ENCODE measurements at regions not wholly inside any gene's neighbourhood (a gene's known extent, or its start where the extent isn't known, plus 50 kb on each side); places are given as distances from the start of the nearest gene placed in this dataset.

DNA sequence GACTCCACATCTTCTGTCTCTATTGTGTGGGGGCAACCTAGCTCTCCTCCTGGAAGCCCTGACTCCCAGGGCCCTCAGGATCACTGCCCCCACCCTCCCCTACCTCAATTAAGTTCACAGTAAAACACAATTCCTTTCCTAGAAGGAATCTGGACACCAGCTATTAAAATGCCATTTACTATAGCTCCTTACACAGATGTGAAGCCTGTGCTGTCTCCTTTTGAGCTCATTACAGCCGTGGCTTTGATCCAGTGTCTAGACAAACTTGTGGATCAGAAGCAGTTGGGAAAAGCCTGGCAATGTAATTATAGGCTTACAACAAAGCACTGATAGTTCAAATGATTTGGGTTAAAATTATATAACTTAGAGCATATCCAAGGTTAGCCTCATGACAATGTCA is 107.0 kb upstream of the SMIM23 start:
- H3K4me1 Mint-ChIP-seq (ENCODE audit: low read depth) = peaks cover 22% of the 10 kb centered on the region
- no peak overlapping the region for H3K4me3 Mint-ChIP-seq (ENCODE audit: unreplicated experiment)
- no peak for DNase-seq (ENCODE audit: low spot score)
- H3K27me3 Mint-ChIP-seq (ENCODE audit: low read depth) = peaks cover 11% of the 10 kb centered on the region
- no peaks in the 10 kb centered on the region for H3K36me3 Mint-ChIP-seq (ENCODE audit: low read depth)
- peaks cover 5% of the 10 kb centered on the region for H3K9me3 Mint-ChIP-seq (ENCODE audit: low read depth)
- no peak overlapping the region for H3K27ac Mint-ChIP-seq (ENCODE audit: unreplicated experiment)
- TF ChIP-seq, protein P1, sequence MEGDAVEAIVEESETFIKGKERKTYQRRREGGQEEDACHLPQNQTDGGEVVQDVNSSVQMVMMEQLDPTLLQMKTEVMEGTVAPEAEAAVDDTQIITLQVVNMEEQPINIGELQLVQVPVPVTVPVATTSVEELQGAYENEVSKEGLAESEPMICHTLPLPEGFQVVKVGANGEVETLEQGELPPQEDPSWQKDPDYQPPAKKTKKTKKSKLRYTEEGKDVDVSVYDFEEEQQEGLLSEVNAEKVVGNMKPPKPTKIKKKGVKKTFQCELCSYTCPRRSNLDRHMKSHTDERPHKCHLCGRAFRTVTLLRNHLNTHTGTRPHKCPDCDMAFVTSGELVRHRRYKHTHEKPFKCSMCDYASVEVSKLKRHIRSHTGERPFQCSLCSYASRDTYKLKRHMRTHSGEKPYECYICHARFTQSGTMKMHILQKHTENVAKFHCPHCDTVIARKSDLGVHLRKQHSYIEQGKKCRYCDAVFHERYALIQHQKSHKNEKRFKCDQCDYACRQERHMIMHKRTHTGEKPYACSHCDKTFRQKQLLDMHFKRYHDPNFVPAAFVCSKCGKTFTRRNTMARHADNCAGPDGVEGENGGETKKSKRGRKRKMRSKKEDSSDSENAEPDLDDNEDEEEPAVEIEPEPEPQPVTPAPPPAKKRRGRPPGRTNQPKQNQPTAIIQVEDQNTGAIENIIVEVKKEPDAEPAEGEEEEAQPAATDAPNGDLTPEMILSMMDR (IDR thresholded peaks at IDR 0.05) = no peak

DNA sequence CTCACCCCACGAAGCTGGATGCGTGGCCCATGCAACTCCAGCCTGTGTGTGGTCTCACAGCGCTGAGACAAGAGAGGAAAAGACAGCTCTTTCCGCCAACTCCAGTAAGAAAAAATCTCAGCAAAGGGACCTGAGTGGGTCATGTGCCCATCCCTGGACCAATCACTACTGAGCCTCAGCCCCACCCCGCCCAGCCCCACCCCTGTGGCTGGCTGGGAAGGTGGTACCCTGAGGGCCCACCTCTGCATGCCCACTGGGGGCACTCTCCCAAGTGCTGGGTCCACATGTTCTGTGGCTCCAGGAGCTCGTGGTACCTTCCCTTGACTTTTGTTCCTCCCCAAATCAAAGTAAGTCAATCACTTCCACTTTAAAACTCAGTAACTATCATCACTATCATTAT is 105.1 kb upstream of the SMIM23 start:
- TF ChIP-seq, protein P1 (IDR thresholded peaks at IDR 0.05) = no peak
- Mint-ChIP-seq H3K4me3 (ENCODE audit: unreplicated experiment) (no peak overlapping the region), H3K4me1 (ENCODE audit: low read depth) (peaks cover 23% of the 10 kb centered on the region), H3K36me3 (ENCODE audit: low read depth) (no peaks in the 10 kb centered on the region), H3K27ac (ENCODE audit: unreplicated experiment) (no peak overlapping the region), H3K27me3 (ENCODE audit: low read depth) (peaks cover 5% of the 10 kb centered on the region), H3K9me3 (ENCODE audit: low read depth) (no peaks in the 10 kb centered on the region)
- DNase-seq (ENCODE audit: low spot score) = no peak

DNA sequence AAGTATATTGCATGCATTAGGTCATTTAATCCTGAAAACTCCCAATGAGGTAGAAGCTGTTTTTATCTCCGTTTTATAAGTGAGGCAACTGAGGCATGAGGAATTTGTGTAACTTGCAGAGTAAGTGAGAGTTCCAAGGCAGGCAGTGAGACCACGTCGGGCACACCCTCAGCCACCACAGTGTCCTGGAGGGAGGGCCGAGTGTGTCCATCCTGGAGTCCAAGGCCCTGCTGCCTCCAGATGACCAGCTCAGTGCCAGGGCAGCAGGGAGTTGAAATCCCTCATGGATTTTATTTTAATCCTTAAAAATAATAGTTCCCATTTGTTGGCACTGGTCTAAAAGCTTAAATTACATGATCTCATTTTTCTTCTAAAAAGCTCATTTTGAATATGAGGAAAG is 104.6 kb upstream of the SMIM23 start:
- Mint-ChIP-seq H3K4me1 (ENCODE audit: low read depth) (peaks cover 23% of the 10 kb centered on the region), H3K27me3 (ENCODE audit: low read depth) (peaks cover 5% of the 10 kb centered on the region), H3K4me3 (ENCODE audit: unreplicated experiment) (no peak overlapping the region), H3K27ac (ENCODE audit: unreplicated experiment) (no peak overlapping the region), H3K36me3 (ENCODE audit: low read depth) (no peaks in the 10 kb centered on the region), H3K9me3 (ENCODE audit: low read depth) (no peaks in the 10 kb centered on the region)
- TF ChIP-seq, protein P1 (IDR thresholded peaks at IDR 0.05) = no peak
- no peak for DNase-seq (ENCODE audit: low spot score)

DNA sequence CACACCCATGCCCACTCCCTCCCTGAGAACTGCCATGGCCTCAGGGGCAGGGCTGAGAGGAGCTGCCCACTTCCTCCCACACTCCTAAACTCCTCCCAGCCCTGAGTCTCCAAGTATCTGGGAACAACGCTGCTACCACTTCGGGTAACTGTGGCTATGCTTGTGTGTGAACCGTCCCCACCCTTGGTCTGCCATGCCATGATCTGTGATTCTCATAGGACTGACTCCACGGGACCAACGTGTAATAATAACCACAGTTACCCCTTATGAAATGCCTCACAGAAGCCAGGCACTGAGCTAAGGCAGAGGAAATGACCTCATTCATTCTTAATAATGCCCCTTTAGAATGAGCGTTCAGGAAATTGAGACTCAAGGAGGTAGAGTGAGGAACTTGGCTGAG is 103.9 kb upstream of the SMIM23 start:
- peaks cover 23% of the 10 kb centered on the region for H3K4me1 Mint-ChIP-seq (ENCODE audit: low read depth)
- H3K4me3 Mint-ChIP-seq (ENCODE audit: unreplicated experiment) = no peak overlapping the region
- H3K9me3 Mint-ChIP-seq (ENCODE audit: low read depth) = no peaks in the 10 kb centered on the region
- H3K27ac Mint-ChIP-seq (ENCODE audit: unreplicated experiment) = no peak overlapping the region
- H3K27me3 Mint-ChIP-seq (ENCODE audit: low read depth) = peaks cover 5% of the 10 kb centered on the region
- H3K36me3 Mint-ChIP-seq (ENCODE audit: low read depth) = no peaks in the 10 kb centered on the region
- DNase-seq (ENCODE audit: low spot score) = no peak
- TF ChIP-seq, protein P1 (IDR thresholded peaks at IDR 0.05) = no peak

DNA sequence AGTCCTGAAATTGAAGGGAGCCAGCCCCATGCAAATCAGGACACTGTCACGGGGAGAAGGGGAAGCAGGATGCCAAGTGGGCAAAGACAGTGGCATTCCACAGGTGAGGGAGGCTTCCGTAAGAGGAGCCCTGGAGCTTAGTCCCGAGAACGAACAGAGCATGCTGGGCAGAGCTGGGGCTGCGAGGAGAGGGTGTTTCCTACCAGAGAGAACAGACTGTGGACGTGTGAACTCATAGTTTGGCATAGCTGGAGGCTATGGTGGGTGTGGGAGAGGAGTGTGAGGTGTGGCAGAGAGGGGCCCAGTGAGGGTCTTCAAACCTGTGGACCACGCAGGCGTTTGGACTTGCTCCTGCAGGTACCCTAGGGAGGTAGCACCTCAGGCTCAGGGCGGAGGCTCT is 102.8 kb upstream of the SMIM23 start:
- Mint-ChIP-seq H3K9me3 (ENCODE audit: low read depth) (no peaks in the 10 kb centered on the region), H3K36me3 (ENCODE audit: low read depth) (no peaks in the 10 kb centered on the region), H3K27me3 (ENCODE audit: low read depth) (peaks cover 2% of the 10 kb centered on the region), H3K4me1 (ENCODE audit: low read depth) (peaks cover 23% of the 10 kb centered on the region), H3K4me3 (ENCODE audit: unreplicated experiment) (no peak overlapping the region), H3K27ac (ENCODE audit: unreplicated experiment) (no peak overlapping the region)
- TF ChIP-seq, protein P1 (IDR thresholded peaks at IDR 0.05) = no peak
- no peak for DNase-seq (ENCODE audit: low spot score)
